ENCODE measurements at regions not wholly inside any gene's neighbourhood (a gene's known extent, or its start where the extent isn't known, plus 50 kb on each side); places are given as distances from the start of the nearest gene placed in this dataset.

- H3K4me3 ChIP-seq (ENCODE audit: low read depth, low read length), result no peak overlapping the region
- DNase-seq (ENCODE audit: low read depth, low spot score), result no peak
- no peak for TF ChIP-seq CTCF (IDR thresholded peaks at IDR 0.05; ENCODE audit: insufficient read depth, low read length, missing control alignments)
- POLR2A ChIA-PET, result no interaction called here
- CTCF ChIA-PET, result interaction anchor here (1.1 to 1.4 kb wide), 2 partner anchors 25 to 234 kb away, joined by 3 to 5 read pairs; no protein-coding TSS in a partner anchor
Measured at GRCh38 chr10:52541006-52541473, 227.0 kb downstream of the DKK1 start.

GRCh38 chr10:52542906-52543305 lies 228.8 kb downstream of the DKK1 start:
- TF ChIP-seq CTCF (IDR thresholded peaks at IDR 0.05; ENCODE audit: insufficient read depth, low read length, missing control alignments), result no peak
- no peak for DNase-seq (ENCODE audit: low read depth, low spot score)
- ChIA-PET POLR2A (no interaction called here), CTCF (interaction anchor here (0.9 to 1.4 kb wide), 2 partner anchors 23 to 24 kb away, joined by 4 to 5 read pairs; no protein-coding TSS in a partner anchor)
- H3K4me3 ChIP-seq (ENCODE audit: low read depth, low read length), result no peak overlapping the region

GRCh38 chr10:52551046-52551445 lies 221.5 kb downstream of the MBL2 start:
- POLR2A ChIA-PET, result no interaction called here
- DNase-seq (ENCODE audit: low read depth, low spot score), result no peak
- CTCF ChIA-PET, result interaction anchor here (1.0 to 1.6 kb wide), 4 partner anchors 16 to 62 kb away, joined by 3 to 9 read pairs (median 3); no protein-coding TSS in a partner anchor

GRCh38 chr10:52558090-52558489 lies 214.5 kb downstream of the MBL2 start:
- no peak for DNase-seq (ENCODE audit: low read depth, low spot score)
- POLR2A ChIA-PET, result no interaction called here
- CTCF ChIA-PET, result interaction anchor here (1.5 kb wide), 1 partner anchor 9 kb away, joined by 9 read pairs; no protein-coding TSS in a partner anchor
- no peak for TF ChIP-seq CTCF (IDR thresholded peaks at IDR 0.05; ENCODE audit: insufficient read depth, low read length, missing control alignments)
- H3K4me3 ChIP-seq (ENCODE audit: low read depth, low read length), result no peak overlapping the region

More at GRCh38 chr10:52551046-52551445, 221.5 kb downstream of the MBL2 start:
- no peak overlapping the region for H3K4me3 ChIP-seq (ENCODE audit: low read depth, low read length)
- no peak for TF ChIP-seq CTCF (IDR thresholded peaks at IDR 0.05; ENCODE audit: insufficient read depth, low read length, missing control alignments)

- no peak for DNase-seq (ENCODE audit: low read depth, low spot score)
- ChIA-PET CTCF (interaction anchor here (9.8 kb wide), 1 partner anchor 252 kb away, joined by 262 read pairs; the partner anchor contains the start of gene DKK1), POLR2A (no interaction called here)
- no peak for TF ChIP-seq CTCF (IDR thresholded peaks at IDR 0.05; ENCODE audit: insufficient read depth, low read length, missing control alignments)
- H3K4me3 ChIP-seq (ENCODE audit: low read depth, low read length), result no peak overlapping the region
Measured at GRCh38 chr10:52561322-52561721, 211.3 kb downstream of the MBL2 start.

GRCh38 chr10:52563360-52563759 lies 209.2 kb downstream of the MBL2 start:
- CTCF ChIA-PET, result interaction anchor here (1.2 to 9.8 kb wide), 3 partner anchors 75 to 254 kb away, joined by 3 to 262 read pairs (median 66); partner anchors contain the start of gene DKK1
- DNase-seq (ENCODE audit: low read depth, low spot score), result no peak
- no peak for TF ChIP-seq CTCF (IDR thresholded peaks at IDR 0.05; ENCODE audit: insufficient read depth, low read length, missing control alignments)
- no peak overlapping the region for H3K4me3 ChIP-seq (ENCODE audit: low read depth, low read length)
- POLR2A ChIA-PET, result no interaction called here
